A673 (cell line): ENCODE measurements at regions not wholly inside any gene's neighbourhood (a gene's known extent, or its start where the extent isn't known, plus 50 kb on each side); places are given as distances from the start of the nearest gene placed in this dataset.

ENCODE experiments used
- CTCF ChIP-seq: fragments of 300-800, 200-600 bp; sonication (generic); conservative IDR thresholded peaks from 2 replicates; pipeline ENCODE4 v1.5.1; 2017; ENCODE audit warnings: low read depth, mild to moderate bottlenecking, antibody characterized with exemption, low read length, moderate library complexity, mixed read lengths
- EZH2 ChIP-seq: fragments of 200-600 bp; sonication (generic); IDR thresholded peaks from 2 replicates; pipeline ENCODE4 v1.6.1; 2017; ENCODE audit warnings: borderline replicate concordance, low read depth, mild to moderate bottlenecking, mixed read lengths, antibody characterized with exemption, low read length; ENCODE audit not compliant: poor library complexity, severe bottlenecking

- TF ChIP-seq CTCF (no peak), EZH2 (no peak)
Measured at GRCh38 chr21:35204125-35204524, 155.0 kb upstream of the RUNX1 start.
